Activated CD4-positive, alpha-beta memory T cell treated with anti-CD3 and anti-CD28 coated beads, Interleukin-2, amount 10 ng/mL, durations not matched to agents 7 days and 5 days (primary cell): ENCODE measurements at regions not wholly inside any gene's neighbourhood (a gene's known extent, or its start where the extent isn't known, plus 50 kb on each side); places are given as distances from the start of the nearest gene placed in this dataset.
"Not testable (repeated sequence)": the region's sequence is repeated elsewhere in the genome, so short reads cannot be mapped to it uniquely, and the experiment has no call there.

Experiments
- CTCF ChIA-PET: fragments of 350-600 bp; sonication (Branson Sonifier 250); formaldehyde crosslinking; loops from one replicate; lab custom pipeline; 2021; ENCODE audit warnings: antibody characterized with exemption, inconsistent platforms; lab: Charles Lee
- POLR2A ChIA-PET: fragments of 350-600 bp; sonication (Branson Sonifier 250); formaldehyde crosslinking; loops from one replicate; lab custom pipeline; 2021; ENCODE audit warnings: antibody characterized with exemption; lab: Charles Lee
- DNase-seq: peaks from one replicate; pipeline ENCODE4 v3.0.0-alpha.2; 2020
- H3K27ac Mint-ChIP-seq: one replicate; pipeline ENCODE4 v1.8.0; 2021; ENCODE audit warnings: mild to moderate bottlenecking, mixed read lengths
- H3K27me3 Mint-ChIP-seq: one replicate; pipeline ENCODE4 v1.8.0; 2021; ENCODE audit warnings: mixed read lengths
- H3K36me3 Mint-ChIP-seq: one replicate; pipeline ENCODE4 v1.8.0; 2021; ENCODE audit warnings: low read depth, mixed read lengths
- H3K4me1 Mint-ChIP-seq: one replicate; pipeline ENCODE4 v1.8.0; 2021; ENCODE audit warnings: mixed read lengths
- H3K4me3 Mint-ChIP-seq: one replicate; pipeline ENCODE4 v1.8.0; 2021; ENCODE audit warnings: mild to moderate bottlenecking, mixed read lengths
- H3K9me3 Mint-ChIP-seq: one replicate; pipeline ENCODE4 v1.8.0; 2021; ENCODE audit warnings: mixed read lengths

DNA sequence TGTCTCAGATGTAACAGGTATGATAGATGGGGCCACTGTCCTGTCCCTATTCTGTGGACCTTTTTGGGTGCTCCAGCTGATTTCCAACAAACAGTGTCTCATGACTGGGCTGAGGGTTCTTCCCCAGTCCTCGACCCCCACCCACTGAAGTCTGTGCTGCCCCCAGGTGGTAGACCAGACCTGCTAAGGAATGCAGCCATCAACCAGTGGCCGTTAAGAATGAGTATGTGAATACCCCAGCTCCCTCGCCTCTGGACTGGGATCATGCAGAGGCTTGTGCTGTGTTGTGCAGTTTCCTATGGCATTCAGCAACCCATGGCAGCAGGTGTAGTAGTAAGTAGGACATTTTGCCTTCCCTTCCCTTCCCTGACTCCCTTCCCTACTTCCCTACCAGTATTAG lies 183.1 kb upstream of the KAZN start:
- H3K27me3 Mint-ChIP-seq: no peaks in the 10 kb centered on the region
- no peaks in the 10 kb centered on the region for H3K9me3 Mint-ChIP-seq
- POLR2A ChIA-PET: no interaction called here
- DNase-seq: no peak
- no peak overlapping the region for H3K27ac Mint-ChIP-seq
- H3K4me1 Mint-ChIP-seq: no peaks in the 10 kb centered on the region
- CTCF ChIA-PET: no interaction called here
- no peaks in the 10 kb centered on the region for H3K36me3 Mint-ChIP-seq
- H3K4me3 Mint-ChIP-seq: no peak overlapping the region

DNA sequence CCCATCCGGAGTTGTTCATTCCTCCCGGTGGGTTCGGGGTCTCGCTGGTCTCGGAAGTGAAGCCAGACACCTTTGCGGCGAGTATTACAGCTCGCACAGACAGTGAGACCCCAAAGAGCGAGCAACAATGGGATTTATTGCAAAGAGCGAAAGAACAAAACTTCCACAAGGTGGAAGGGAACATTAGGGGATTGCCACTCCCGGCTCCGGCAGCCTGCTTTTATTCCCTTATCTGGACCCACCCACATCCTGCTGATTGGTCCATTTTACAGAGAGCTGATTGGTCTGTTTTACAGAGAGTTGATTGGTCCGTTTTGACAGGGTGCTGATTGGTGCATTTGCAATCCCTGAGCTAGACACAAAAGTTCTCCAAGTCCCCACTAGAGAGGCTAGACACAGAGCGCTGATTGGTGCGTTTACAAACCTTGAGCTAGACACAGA lies 178.7 kb upstream of the KAZN start:
- H3K36me3 Mint-ChIP-seq, CTCF ChIA-PET: not testable (repeated sequence)

GRCh38 chr1:14420686-14421085 lies 177.8 kb upstream of the KAZN start:
- Mint-ChIP-seq H3K27ac (no peak overlapping the region), H3K4me1 (no peaks in the 10 kb centered on the region), H3K27me3 (no peaks in the 10 kb centered on the region), H3K9me3 (peaks cover 2% of the 10 kb centered on the region), H3K36me3 (no peaks in the 10 kb centered on the region), H3K4me3 (no peak overlapping the region)
- CTCF ChIA-PET: no interaction called here
- no peak for DNase-seq
- POLR2A ChIA-PET: no interaction called here

More for the DNA sequence above, 178.7 kb upstream of the KAZN start:
- H3K9me3 Mint-ChIP-seq, DNase-seq, H3K27me3 Mint-ChIP-seq, H3K4me3 Mint-ChIP-seq, POLR2A ChIA-PET, H3K27ac Mint-ChIP-seq, H3K4me1 Mint-ChIP-seq: not testable (repeated sequence)

DNA sequence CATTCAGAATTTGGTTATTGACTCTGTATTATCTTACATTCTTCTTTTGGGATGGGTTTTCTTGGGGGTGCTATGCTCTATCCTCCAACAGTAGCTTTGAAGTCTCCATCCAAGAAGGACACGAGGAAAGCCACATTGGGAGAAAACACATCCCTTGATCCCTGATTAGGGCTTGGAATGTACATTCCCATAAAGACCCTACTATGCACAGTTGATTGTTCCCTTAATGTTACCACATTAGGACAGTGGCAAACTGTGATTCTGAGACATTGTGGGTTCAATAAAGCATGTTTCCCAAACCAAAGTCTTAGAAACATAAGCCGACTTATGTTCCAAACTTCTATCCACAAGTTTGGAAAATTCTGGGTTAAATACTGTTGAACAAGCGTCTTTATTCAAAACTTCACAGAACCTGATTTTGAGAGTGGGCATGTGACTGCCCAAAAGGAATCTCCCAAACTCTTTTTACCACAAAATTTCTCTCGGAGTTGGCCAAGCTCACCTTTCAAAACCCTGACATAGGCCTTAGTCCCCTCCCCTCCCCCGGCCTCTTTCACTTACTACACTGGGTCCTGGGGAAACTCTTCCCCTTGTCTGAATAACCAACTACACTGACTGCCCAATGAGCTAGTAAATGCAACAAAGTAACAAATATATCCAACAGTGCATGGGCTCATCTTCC lies 177.0 kb upstream of the KAZN start:
- Mint-ChIP-seq H3K9me3 (peaks cover 7% of the 10 kb centered on the region), H3K4me1 (no peaks in the 10 kb centered on the region), H3K27ac (no peak overlapping the region), H3K27me3 (no peaks in the 10 kb centered on the region), H3K36me3 (no peaks in the 10 kb centered on the region), H3K4me3 (no peak overlapping the region)
- POLR2A ChIA-PET: no interaction called here
- CTCF ChIA-PET: no interaction called here
- DNase-seq: no peak

DNA sequence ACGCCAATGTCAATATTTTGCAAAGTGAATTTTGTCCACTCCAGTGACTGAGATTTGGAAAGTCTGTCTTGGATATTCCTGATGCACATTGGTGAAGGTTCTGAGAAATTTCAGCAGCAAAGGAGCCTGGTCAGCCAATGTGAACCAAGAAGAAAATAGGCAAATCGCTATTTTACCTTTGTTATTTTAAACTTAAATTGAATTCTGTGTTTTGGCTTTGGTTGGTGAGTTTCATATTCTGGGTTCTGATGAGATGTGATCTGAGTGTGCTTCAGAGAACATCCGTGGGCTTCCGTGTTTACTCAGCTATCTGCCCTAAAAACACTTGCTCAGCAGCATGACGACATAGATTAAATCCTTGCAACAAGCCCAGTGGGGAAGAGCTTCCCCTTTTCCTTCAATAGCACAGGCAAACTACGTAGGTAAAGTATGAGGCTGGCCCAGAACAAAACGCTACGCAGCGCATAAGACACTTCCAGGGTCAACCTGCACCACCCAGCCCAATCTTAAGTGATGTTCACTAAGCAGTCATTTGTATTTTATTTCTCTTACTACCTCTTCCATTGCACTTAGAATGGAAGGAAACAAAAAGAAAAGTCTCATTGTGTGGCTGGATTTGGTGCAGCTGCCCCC lies 176.4 kb upstream of the KAZN start:
- ChIA-PET POLR2A (no interaction called here), CTCF (no interaction called here)
- H3K27me3 Mint-ChIP-seq: no peaks in the 10 kb centered on the region
- H3K4me1 Mint-ChIP-seq: no peaks in the 10 kb centered on the region
- H3K27ac Mint-ChIP-seq: no peak overlapping the region
- no peak overlapping the region for H3K4me3 Mint-ChIP-seq
- DNase-seq: no peak
- H3K36me3 Mint-ChIP-seq: no peaks in the 10 kb centered on the region
- peaks cover 7% of the 10 kb centered on the region for H3K9me3 Mint-ChIP-seq

GRCh38 chr1:14424325-14425002 lies 174.0 kb upstream of the KAZN start:
- peaks cover 7% of the 10 kb centered on the region for H3K9me3 Mint-ChIP-seq
- H3K36me3 Mint-ChIP-seq: no peaks in the 10 kb centered on the region
- no peak for DNase-seq
- no peak overlapping the region for H3K4me3 Mint-ChIP-seq
- no peak overlapping the region for H3K27ac Mint-ChIP-seq
- ChIA-PET POLR2A (no interaction called here), CTCF (no interaction called here)
- H3K27me3 Mint-ChIP-seq: no peaks in the 10 kb centered on the region
- H3K4me1 Mint-ChIP-seq: no peaks in the 10 kb centered on the region

DNA sequence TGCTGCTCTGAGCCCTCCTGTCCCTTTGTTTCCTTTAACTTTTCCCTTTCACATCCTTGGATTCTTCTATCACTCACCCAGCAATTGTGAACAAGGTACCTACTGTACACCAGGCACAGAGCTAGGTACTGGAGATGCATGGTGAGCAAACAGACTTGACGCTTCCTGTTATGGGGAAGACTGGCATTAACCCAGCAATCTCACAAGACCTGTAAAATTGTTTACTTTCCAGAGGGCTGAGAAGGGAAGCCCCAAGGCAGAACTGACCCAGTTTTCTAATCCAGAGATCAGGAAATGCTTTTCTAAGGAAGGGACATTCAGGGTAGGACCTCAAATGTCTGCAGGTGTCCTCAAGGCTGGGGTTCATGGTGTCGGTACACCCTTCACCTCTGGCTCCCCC lies 171.6 kb upstream of the KAZN start:
- ChIA-PET CTCF (no interaction called here), POLR2A (no interaction called here)
- H3K27ac Mint-ChIP-seq: no peak overlapping the region
- H3K36me3 Mint-ChIP-seq: no peaks in the 10 kb centered on the region
- peaks cover 11% of the 10 kb centered on the region for H3K9me3 Mint-ChIP-seq
- no peak for DNase-seq
- no peaks in the 10 kb centered on the region for H3K4me1 Mint-ChIP-seq
- H3K27me3 Mint-ChIP-seq: no peaks in the 10 kb centered on the region
- no peak overlapping the region for H3K4me3 Mint-ChIP-seq

DNA sequence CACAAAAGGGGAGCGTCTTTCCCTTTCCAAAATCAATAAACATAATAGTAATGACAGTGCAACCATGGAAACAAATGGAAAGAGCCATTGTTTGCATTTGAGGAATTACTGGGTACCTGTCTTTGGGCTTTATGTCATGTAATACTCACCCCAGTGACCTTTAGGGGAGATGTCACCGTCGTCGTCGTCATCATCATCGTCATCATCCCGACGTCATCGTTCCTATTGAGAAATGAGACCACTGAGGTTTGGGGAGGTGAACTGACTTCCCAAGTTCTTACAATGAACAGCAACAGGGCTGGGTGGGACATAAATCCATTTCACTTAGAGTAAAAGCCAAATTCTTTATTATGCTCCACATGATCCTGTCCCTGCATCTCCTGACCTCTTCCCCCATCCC lies 168.9 kb upstream of the KAZN start:
- no peak overlapping the region for H3K4me3 Mint-ChIP-seq
- POLR2A ChIA-PET: no interaction called here
- H3K4me1 Mint-ChIP-seq: no peaks in the 10 kb centered on the region
- no peak for DNase-seq
- H3K27me3 Mint-ChIP-seq: no peaks in the 10 kb centered on the region
- H3K36me3 Mint-ChIP-seq: no peaks in the 10 kb centered on the region
- no peak overlapping the region for H3K27ac Mint-ChIP-seq
- H3K9me3 Mint-ChIP-seq: peaks cover 9% of the 10 kb centered on the region
- CTCF ChIA-PET: no interaction called here

DNA sequence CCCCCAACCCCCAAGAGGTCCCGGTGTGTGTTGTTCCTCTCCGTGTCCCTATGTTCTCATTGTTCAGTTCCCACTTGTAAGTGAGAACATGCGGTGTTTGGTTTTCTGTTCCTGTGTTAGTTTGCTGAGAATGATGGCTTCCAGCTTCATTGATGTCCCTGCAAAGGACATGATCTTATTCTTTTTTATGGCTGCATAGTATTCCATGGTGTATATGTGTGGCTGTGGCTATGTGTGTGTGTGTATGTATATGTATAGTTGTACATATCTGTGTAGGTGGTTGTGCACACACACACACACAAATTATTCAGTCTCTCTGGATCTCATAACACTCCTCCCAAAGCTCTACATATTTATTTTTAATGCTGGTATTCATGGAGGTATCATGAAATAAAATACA lies 165.8 kb upstream of the KAZN start:
- H3K27ac Mint-ChIP-seq, DNase-seq, H3K27me3 Mint-ChIP-seq, H3K4me1 Mint-ChIP-seq, POLR2A ChIA-PET, H3K9me3 Mint-ChIP-seq, H3K4me3 Mint-ChIP-seq, CTCF ChIA-PET, H3K36me3 Mint-ChIP-seq: not testable (repeated sequence)

GRCh38 chr1:14435368-14436023 lies 163.0 kb upstream of the KAZN start:
- DNase-seq: no peak
- no peak overlapping the region for H3K27ac Mint-ChIP-seq
- ChIA-PET POLR2A (no interaction called here), CTCF (no interaction called here)
- no peaks in the 10 kb centered on the region for H3K27me3 Mint-ChIP-seq
- H3K4me1 Mint-ChIP-seq: no peaks in the 10 kb centered on the region
- no peaks in the 10 kb centered on the region for H3K9me3 Mint-ChIP-seq
- no peak overlapping the region for H3K4me3 Mint-ChIP-seq
- no peaks in the 10 kb centered on the region for H3K36me3 Mint-ChIP-seq

DNA sequence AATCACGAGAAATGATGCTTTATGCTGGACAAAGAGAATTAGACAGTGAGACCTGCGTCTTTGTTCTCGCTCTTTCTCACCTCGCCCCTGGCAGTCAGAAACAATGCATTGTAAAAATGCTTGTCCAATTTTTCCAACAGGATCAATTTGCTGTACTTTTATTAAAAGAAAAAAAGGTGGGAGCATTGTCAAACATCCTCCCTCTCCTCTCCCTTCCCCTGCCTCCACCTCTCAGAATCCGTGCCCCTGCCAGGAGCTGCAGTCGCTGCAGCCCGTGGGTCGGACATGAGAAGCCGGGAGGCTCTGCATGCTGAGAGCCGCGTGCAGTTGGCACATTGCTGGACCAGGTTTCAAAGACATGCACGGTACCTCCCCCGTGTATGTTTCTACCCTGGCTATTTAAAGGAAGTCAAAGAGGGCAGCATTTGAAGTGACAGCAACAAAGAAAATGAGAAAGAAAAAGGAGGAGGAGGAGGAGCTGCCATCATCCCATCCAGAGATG lies 161.0 kb upstream of the KAZN start:
- H3K27ac Mint-ChIP-seq: no peak overlapping the region
- H3K36me3 Mint-ChIP-seq: no peaks in the 10 kb centered on the region
- POLR2A ChIA-PET: no interaction called here
- CTCF ChIA-PET: no interaction called here
- H3K4me1 Mint-ChIP-seq: no peaks in the 10 kb centered on the region
- no peak overlapping the region for H3K4me3 Mint-ChIP-seq
- no peak for DNase-seq
- H3K27me3 Mint-ChIP-seq: no peaks in the 10 kb centered on the region
- no peaks in the 10 kb centered on the region for H3K9me3 Mint-ChIP-seq

DNA sequence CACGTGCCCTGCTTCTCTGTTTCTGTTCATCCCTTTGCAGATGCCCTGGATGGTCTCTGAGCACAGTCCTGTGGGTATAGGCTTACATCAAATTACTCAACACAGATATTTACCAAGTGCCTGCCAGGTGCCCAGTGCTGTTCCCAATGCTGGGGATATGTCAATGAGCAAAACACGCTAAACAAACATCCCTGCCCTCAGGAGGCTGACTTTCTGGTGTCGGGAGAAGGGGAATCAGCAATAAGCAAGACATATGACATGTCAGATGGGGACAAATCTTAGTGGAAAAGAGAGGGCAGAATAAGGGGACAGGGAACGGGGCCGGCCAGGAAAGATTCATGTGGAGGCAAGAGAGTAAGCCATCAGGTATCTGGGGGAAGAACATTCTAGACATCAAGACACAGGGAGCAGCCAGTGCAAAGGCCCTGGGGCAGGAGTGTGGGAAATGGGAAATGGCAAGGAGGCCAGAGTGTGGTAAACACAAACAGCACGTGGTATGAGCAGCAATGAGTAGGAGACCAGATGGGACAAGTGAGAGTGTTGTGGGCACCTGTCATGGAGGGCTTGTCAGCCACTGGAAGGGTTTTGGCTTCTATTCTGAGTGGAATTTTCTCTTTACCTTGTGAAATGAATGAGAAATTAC lies 160.2 kb upstream of the KAZN start:
- Mint-ChIP-seq H3K36me3 (no peaks in the 10 kb centered on the region), H3K4me3 (no peak overlapping the region), H3K27ac (no peak overlapping the region), H3K9me3 (no peaks in the 10 kb centered on the region), H3K4me1 (no peaks in the 10 kb centered on the region), H3K27me3 (no peaks in the 10 kb centered on the region)
- CTCF ChIA-PET: no interaction called here
- DNase-seq: no peak
- POLR2A ChIA-PET: no interaction called here

DNA sequence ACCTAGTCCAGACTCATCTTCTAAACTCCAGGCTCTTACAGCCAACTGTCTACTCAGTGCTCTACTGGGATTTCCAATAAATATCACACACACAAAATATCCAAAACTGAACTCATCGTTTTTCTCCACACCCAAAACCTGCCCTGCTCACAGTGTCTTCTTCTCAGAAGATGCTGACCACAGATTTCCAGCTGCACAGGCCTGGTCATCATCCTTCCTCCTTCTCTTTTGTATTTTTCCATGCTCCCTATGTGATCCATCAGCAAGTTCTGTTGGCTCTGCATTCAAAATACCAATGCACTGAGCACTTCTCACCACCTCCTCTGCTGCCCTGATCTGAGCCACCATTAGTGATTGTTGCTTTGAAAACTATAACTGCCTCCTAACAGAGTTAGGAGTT lies 159.5 kb upstream of the KAZN start:
- Mint-ChIP-seq H3K36me3 (no peaks in the 10 kb centered on the region), H3K27ac (no peak overlapping the region), H3K4me3 (no peak overlapping the region), H3K9me3 (no peaks in the 10 kb centered on the region), H3K27me3 (no peaks in the 10 kb centered on the region), H3K4me1 (no peaks in the 10 kb centered on the region)
- ChIA-PET CTCF (no interaction called here), POLR2A (no interaction called here)
- no peak for DNase-seq
